Nucleus accumbens (tissue), 56 donors: ENCODE measurements at regions not wholly inside any gene's neighbourhood (a gene's known extent, or its start where the extent isn't known, plus 50 kb on each side); places are given as distances from the start of the nearest gene placed in this dataset.

ENCODE experiments used
- DNase-seq, 56 donors: peaks; one replicate each; lab custom pipeline; 2025; lab: John Stamatoyannopoulos, UW

GRCh38 chr14:38910092-38910491 lies 192.9 kb downstream of the SEC23A start:
- no peak for DNase-seq

- DNase-seq, result no peak
Observed at GRCh38 chr14:38904959-38905358, 198.1 kb downstream of the SEC23A start.

- no peak for DNase-seq
Observed at GRCh38 chr14:38901791-38902190, 201.2 kb downstream of the SEC23A start.

GRCh38 chr14:38900887-38901286 lies 202.1 kb downstream of the SEC23A start:
- DNase-seq, result no peak

- no peak for DNase-seq
Observed at GRCh38 chr14:38887696-38888095, 215.3 kb downstream of the SEC23A start.

GRCh38 chr14:38884109-38884508 lies 218.9 kb downstream of the SEC23A start:
- DNase-seq, result no peak

GRCh38 chr14:38883127-38883526 lies 219.9 kb downstream of the SEC23A start:
- no peak for DNase-seq

- no peak for DNase-seq
Observed at GRCh38 chr14:38882533-38882932, 220.5 kb downstream of the SEC23A start.

GRCh38 chr14:38880643-38881524 lies 222.2 kb downstream of the SEC23A start:
- DNase-seq, result no peak

GRCh38 chr14:38877744-38878388 lies 225.2 kb downstream of the SEC23A start:
- DNase-seq, result no peak

- no peak for DNase-seq
Observed at GRCh38 chr14:38874721-38875120, 228.3 kb downstream of the SEC23A start.

- no peak for DNase-seq
Observed at GRCh38 chr14:38873941-38874612, 229.0 kb downstream of the SEC23A start.

- DNase-seq, result no peak
Observed at GRCh38 chr14:38870296-38870836, 232.7 kb downstream of the SEC23A start.

- no peak for DNase-seq
Observed at GRCh38 chr14:38868399-38869290, 234.4 kb downstream of the SEC23A start.

GRCh38 chr14:38867561-38868150 lies 235.4 kb downstream of the SEC23A start:
- peak in 52 of 56 donors; percentile 4 to 90 (median 65) for DNase-seq

- DNase-seq, result no peak
Observed at GRCh38 chr14:38866461-38866860, 236.6 kb downstream of the SEC23A start.

- DNase-seq, result no peak
Observed at GRCh38 chr14:38862366-38862765, 240.7 kb downstream of the SEC23A start.

GRCh38 chr14:38860530-38860929 lies 242.5 kb downstream of the SEC23A start:
- no peak for DNase-seq

GRCh38 chr14:38856798-38857197 lies 246.2 kb downstream of the SEC23A start:
- DNase-seq, result no peak

GRCh38 chr14:38855513-38855912 lies 247.5 kb downstream of the SEC23A start:
- DNase-seq, result no peak
